C1 segment of cervical spinal cord (tissue), 14 donors: ENCODE measurements at regions not wholly inside any gene's neighbourhood (a gene's known extent, or its start where the extent isn't known, plus 50 kb on each side); places are given as distances from the start of the nearest gene placed in this dataset.
A peak's percentile ranks its signal among the peaks of the same experiment; 100 is the strongest.

Source experiments
- DNase-seq, 14 donors: peaks; one replicate each; lab custom pipeline; 2025; lab: John Stamatoyannopoulos, UW

- no peak for DNase-seq
Measured at GRCh38 chr11:113634940-113635575, 71.0 kb downstream of the TMPRSS5 start.

DNA sequence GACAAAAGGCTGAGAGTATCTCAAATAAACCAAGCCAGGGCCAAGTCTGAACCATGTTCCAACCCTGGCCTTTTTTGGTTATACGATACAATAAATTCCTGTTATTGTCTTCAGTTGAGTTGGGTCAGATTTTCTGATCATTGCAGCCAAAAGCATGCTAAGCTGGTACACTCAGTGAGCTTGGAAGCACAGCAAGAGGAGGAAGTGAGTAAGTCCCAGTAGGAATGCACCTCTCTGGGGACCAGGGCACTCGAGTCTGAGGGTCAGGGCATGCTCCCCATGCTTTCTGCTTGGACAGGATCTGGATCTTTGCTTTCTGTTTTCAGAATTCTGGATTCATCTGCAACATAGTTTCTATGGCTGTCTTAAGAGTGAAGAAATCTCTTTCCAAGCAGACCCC is 73.1 kb downstream of the TMPRSS5 start:
- no peak for DNase-seq

DNA sequence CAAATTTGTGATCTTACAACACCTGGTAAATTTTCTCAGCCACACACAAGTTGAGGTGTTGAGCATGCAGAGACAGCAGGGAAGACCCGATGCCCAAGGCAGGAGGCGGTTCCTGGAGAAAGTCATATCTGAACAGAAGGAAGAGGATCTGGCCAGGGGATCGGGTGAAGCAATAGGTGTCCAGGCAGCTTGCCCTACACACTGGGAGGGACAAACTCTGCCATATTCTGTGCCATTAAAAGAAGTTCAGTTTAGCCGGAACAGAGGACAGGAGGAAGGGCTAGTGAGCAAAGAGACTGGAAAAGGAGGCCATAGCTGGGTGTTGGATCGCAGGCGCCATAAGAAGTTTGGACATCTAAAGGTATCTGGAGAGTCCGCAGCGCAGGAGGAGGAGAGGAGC is 76.5 kb downstream of the TMPRSS5 start:
- peak in 1 of 14 donors; percentile 6 for DNase-seq

- no peak for DNase-seq
Measured at GRCh38 chr11:113628912-113629311, 77.2 kb downstream of the TMPRSS5 start.

DNA sequence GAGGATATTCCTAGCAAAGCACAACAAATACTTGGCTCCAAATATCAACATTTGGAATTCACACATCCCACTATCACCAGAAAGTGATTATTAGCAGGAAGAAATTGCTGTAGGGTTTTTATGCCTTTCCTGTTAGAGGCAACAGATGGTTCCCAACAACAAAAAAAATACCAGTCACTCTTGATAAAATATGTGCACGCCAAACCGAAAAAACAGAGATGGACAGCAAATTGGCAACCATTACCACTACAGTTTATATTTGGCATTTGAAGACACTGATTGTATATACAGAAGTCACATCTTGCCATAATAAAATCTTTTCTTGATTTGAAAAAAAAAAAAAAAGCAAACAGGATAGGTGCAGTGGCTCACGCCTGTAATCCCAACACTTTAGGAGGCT is 78.2 kb downstream of the TMPRSS5 start:
- no peak for DNase-seq

GRCh38 chr11:113627297-113627696 is 78.8 kb downstream of the TMPRSS5 start:
- DNase-seq = no peak

DNA sequence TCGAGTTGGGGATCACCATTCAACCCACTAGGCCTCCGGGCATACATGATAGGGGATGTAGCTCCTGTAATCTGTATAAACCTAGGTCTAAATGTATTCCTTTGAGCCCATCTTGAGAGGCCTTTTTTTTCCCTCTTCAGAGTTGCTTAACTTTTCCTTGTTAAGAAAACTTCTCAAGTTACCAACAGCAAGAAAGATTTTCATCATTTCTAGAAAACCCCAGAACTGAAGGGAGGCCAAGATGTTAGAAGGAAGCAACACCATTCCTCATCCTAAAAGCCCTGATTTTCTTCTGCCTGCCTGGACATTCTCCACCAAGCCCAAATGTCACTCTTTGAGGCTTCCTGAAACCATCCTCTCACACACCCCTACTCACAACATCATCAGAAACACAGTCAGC is 79.4 kb downstream of the TMPRSS5 start:
- no peak for DNase-seq

DNA sequence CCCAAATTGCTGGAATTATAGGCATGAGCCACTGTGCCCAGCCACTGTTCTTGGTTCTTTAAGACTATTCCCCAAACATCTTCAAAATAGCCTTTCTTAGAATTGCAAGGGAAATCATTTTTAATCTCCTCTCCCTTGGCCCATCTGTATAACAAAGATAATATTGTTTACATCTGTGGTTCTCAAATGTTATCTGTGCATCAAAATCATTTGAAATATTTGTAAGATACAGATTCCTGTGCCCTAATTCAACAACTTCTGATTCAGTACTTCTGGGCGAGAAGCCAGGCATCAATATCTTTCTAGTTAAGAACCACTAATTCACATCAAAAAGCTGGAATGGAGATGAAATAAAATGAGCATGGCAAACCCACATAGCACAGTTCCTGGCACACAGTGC is 83.0 kb downstream of the TMPRSS5 start:
- no peak for DNase-seq

- no peak for DNase-seq
Measured at GRCh38 chr11:113618360-113618759, 87.7 kb downstream of the TMPRSS5 start.

- no peak for DNase-seq
Measured at GRCh38 chr11:113615773-113616172, 90.3 kb downstream of the TMPRSS5 start.

DNA sequence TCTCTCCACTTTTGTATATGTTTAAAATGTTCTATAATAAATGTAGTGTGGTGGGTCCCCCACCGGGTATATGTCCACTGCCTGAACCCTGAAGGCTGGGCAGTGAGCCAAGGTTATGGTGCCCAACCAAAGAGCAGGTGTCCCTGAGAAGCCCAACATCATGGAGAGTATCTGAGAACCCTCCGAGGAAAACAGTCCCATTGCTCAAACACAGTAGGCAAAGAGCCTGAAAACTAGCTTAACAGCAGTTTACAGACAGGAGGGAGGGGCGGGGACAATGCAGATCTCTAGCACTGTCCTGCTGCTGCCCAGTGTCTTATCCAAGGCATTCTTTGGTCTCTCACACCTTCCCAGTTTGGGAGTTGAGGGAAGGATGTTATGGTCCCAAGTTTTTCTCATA is 91.0 kb downstream of the TMPRSS5 start:
- no peak for DNase-seq

- DNase-seq = no peak
Measured at GRCh38 chr11:113614097-113614496, 92.0 kb downstream of the TMPRSS5 start.

DNA sequence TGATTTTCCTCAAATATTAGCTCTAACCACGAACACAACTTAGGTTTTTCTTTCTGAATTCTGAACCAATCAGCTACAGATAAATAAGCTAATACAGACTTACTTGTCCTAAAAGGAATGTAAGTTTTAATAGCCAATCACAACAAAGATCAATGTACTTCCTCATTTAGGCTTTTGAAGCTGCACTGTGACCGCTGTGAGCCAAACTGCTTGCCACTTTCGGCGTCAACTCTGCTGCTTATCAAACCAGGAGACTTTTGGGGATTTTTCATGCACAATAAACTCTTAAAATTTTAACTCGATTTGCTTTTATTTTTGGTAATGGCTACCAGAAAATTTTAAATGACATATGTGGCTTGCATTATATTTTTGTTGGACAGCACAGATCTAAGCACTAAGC is 92.5 kb downstream of the TMPRSS5 start:
- no peak for DNase-seq

DNA sequence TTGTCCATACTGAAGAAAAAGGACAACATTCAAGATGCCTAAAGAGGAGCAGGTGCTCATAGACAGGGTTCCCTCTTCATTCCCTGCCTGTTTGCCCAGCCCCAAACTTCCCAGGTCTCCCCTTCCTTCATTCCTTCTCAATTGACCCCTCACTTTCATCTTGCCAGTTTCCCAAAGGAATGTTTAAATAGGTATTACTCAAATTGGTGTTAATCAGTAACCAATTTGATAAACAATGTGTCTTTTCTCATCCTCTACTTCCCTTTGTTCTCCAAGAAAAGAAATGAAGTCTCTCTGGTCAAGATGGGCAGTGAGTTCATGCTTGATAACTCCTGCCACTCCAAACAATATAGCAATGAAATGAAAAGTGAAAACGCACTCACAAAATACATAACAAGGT is 101.9 kb downstream of the TMPRSS5 start:
- no peak for DNase-seq

- peak in 10 of 14 donors; percentile 3 to 58 (median 14) for DNase-seq
Measured at GRCh38 chr11:113603277-113604059, 102.6 kb downstream of the TMPRSS5 start.

- no peak for DNase-seq
Measured at GRCh38 chr11:113602483-113602882, 103.6 kb downstream of the TMPRSS5 start.

GRCh38 chr11:113596658-113597057 is 109.5 kb downstream of the TMPRSS5 start:
- no peak for DNase-seq

DNA sequence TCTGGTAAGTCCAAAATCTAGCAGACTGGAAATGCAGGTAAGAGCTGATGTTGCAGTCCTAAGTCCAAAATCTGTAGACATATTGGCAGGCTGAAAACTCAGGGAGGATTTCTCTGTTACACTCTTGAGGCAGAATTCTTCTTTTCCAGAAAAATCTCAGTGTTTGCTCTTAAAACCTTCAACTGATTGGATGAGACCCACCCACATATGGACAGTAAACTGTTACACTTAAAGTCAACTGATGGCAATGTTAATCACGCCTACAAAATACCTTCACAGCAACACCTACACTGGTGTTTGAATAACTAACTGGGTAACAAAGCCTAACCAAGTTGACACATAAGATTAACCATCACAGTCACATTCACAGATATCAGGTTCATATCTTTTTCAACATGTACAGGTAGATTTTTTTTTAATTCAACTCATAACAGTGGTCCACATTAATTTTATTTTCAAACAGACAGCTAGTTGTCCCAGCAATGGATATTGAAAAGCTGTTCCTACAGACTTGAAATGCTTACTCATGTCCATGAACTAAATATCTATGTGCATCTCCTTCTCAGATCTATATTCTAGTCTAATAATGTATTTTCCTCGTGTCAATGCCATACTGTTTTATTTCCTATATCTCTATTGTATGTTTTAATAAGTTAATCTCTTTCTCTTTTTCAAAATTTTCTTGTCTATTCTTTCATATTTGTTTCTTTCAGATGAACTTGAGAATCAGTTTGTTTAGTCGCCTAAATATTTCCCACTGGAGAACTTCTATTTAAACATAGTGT is 110.1 kb downstream of the TMPRSS5 start:
- DNase-seq = no peak

DNA sequence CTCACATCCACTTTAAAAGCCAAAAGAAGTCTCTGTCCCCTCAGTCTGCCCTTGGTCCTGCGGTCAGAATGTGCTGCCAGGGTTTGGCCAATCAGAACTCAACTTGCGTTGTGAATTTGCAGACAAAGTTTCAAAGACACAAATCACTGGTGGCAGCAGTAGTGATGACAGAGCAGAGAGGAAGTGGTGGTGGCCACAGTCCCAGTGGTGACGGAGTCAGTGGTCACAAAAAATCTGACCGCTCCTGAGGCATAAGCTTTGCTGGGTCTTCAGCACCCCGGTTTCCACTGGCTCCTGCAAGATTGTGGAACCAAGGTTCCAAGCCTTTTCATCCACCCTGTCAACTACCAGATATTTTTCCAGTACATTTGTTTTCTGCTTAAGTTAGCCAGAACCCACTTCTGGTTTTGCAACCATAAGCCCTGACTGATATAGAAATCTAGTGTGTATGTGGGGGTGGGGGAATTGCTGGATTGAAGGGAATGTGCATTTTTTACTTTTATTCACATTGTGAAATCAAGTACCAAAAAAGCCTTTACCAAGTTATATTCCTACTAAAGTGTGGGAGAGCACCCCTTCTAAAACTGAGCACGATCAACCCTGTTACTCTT is 112.3 kb downstream of the TMPRSS5 start:
- DNase-seq = peak in 3 of 14 donors; percentile 8 to 18 (median 10)

DNA sequence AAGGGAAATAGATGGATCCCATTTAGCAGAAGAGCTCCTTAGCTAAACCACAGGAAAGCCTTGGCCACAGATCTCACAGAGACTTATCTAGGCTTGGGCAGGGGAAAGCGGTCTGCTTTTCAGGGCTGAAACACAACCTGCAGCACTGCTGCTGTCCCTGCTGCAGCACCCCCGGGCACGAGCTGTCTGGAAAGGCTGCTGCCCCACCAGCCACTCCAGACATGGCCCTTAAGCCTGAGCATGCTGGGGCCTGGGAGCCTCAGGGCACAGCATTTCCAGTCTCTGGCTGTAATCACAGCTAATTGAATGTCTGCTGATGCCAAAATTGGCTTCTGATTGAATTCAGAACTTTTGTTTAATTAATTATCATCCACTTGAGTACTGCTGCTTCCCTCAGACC is 115.0 kb downstream of the TMPRSS5 start:
- DNase-seq = no peak

GRCh38 chr11:113587308-113587739 is 112.1 kb upstream of the DRD2 start:
- DNase-seq = no peak

DNA sequence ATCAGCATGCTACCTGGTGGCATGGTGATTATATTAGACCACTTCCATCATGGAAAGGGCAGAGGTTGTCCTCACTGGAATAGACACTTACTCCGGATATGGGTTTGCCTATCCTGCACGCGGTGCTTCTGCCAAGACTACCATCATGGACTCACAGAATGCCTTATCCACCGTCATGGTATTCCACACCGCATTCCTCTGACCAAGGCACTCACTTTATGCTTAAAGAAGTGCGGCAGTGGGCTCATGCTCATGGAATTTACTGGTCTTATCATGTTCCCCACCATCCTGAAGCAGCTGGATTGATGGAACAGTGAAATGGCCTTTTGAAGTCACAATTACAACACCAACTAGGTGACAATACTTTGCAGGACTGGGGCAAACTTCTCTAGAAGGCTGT is 109.2 kb upstream of the DRD2 start:
- DNase-seq = no peak
